Stimulated activated memory B cell treated with anti-CD40 and anti-IgM and Interleukin-4, amounts not matched to agents 10 μg/mL and 1 μg/mL and 100 μg/mL, for 72 hours (primary cell): ENCODE measurements at regions not wholly inside any gene's neighbourhood (a gene's known extent, or its start where the extent isn't known, plus 50 kb on each side); places are given as distances from the start of the nearest gene placed in this dataset.

ENCODE experiments used
- ATAC-seq: fragments of 150-1000 bp; cut with Tn5 transposase; 2 replicates; pipeline ENCODE4 v1.10.0; 2021
- H3K27ac Mint-ChIP-seq: one replicate; pipeline ENCODE4 v1.8.0; 2022; ENCODE audit warnings: mild to moderate bottlenecking, mixed read lengths
- H3K27me3 Mint-ChIP-seq: one replicate; pipeline ENCODE4 v1.8.0; 2022; ENCODE audit warnings: mixed read lengths
- H3K36me3 Mint-ChIP-seq: one replicate; pipeline ENCODE4 v1.8.0; 2022; ENCODE audit warnings: mixed read lengths
- H3K4me1 Mint-ChIP-seq: one replicate; pipeline ENCODE4 v1.8.0; 2022; ENCODE audit warnings: mixed read lengths
- H3K4me3 Mint-ChIP-seq: one replicate; pipeline ENCODE4 v1.8.0; 2022; ENCODE audit warnings: mild to moderate bottlenecking, moderate library complexity, mixed read lengths
- H3K9me3 Mint-ChIP-seq: one replicate; pipeline ENCODE4 v1.8.0; 2022; ENCODE audit warnings: mixed read lengths

DNA sequence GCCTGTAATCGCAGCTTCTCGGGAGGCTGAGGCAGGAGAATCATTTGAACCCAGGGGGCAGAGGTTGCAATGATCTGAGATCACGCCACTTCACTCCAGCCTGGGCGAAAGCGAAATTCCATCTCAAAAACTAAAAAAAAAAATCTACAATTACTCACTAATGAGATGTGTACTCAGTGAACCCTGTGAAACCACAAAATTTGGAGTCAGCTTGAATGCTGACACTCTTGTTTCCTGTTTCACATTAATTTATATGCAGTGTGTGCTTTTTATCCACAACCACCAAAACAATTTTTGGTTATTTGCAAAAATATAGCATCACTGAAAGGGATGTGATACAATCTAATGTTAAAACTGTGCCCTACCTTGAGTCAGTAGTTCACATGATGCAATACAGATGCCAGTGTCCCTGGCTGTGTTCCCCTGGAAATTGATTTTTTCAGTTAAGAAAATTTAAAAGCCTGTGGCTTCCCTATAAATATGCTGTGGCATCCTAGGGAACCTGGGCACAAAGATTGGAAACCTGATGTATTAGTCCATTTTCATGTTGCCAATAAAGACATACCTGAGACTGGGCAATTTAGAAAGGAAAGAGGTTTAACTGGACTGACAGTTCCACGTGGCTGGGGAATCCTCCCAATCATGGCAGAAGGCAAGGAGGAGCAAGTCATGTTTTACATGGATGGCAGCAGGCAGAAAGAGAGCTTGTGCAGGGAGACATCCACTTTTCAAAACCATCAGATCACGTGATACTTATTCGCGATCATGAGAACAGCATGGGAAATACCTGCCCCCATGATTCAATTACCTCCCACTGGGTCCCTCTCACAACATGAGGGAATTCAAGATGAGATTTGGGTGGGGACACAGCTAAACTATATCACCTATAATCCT is 337.5 kb upstream of the NT5C1B start:
- no peak for ATAC-seq
- H3K36me3 Mint-ChIP-seq = peaks cover 17% of the 10 kb centered on the region
- H3K9me3 Mint-ChIP-seq = peaks cover 3% of the 10 kb centered on the region
- no peaks in the 10 kb centered on the region for H3K4me1 Mint-ChIP-seq
- no peak overlapping the region for H3K4me3 Mint-ChIP-seq
- no peaks in the 10 kb centered on the region for H3K27me3 Mint-ChIP-seq
- H3K27ac Mint-ChIP-seq = no peak overlapping the region

DNA sequence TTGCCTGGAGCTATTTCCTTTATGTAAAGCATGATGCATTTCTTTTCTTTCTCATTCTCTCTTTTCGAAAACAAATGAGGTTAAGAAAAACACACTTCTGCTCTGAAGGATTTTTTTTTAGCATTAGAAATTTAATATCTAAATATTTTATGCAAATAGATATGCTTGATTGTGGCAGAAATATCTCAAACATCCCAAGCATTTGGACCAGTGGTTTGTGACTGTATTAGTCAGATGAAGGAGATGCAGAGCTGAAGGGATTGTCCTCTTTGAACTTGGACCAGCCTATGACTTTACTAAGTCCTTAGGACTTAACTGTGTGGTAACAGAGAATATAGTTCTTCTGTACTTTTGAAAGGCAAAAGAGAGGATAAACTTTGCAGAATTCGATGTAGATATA is 335.9 kb upstream of the NT5C1B start:
- Mint-ChIP-seq H3K27ac (no peak overlapping the region), H3K4me1 (no peaks in the 10 kb centered on the region), H3K4me3 (no peak overlapping the region), H3K36me3 (peaks cover 25% of the 10 kb centered on the region), H3K9me3 (peaks cover 5% of the 10 kb centered on the region), H3K27me3 (no peaks in the 10 kb centered on the region)
- ATAC-seq = no peak

DNA sequence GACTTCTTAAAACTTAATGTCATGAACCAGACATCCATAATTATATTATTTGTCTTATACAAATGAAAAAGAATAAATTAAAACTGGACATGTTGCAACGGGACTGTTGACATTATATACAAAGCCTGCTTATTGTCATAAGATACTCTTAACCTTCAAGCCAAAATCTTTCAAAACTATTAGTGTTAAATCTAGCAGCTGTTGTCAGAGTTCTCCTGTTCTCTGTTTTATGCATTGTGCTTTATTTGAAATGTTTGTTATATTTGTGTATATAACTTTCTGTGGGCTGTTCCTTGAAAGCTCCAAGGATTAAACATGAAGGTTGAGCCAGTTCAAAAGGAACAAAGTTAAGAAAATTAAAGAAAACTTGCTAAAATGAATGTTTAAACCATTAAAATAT is 335.5 kb upstream of the NT5C1B start:
- Mint-ChIP-seq H3K4me3 (no peak overlapping the region), H3K27me3 (no peaks in the 10 kb centered on the region), H3K27ac (no peak overlapping the region), H3K9me3 (peaks cover 5% of the 10 kb centered on the region), H3K4me1 (no peaks in the 10 kb centered on the region), H3K36me3 (peaks cover 25% of the 10 kb centered on the region)
- ATAC-seq = no peak

DNA sequence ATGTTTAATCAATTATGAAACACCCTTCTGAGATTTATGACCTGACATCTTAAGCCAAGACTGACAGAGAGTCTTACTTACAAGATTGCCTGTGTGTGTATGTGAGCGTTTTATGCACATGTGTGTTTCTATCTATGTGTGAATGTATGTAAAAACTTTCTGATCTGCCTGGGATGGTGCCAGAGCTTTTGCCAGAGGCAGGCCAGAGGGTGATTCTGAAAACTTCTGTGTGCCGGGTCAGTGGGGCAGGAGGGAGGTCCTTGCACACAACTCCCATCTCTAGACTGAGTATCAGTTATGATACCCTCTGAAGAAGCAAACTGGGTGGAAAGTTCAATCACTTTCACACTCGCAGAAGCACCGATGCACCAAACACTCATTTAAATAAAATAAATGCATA is 335.0 kb upstream of the NT5C1B start:
- Mint-ChIP-seq H3K36me3 (peaks cover 25% of the 10 kb centered on the region), H3K4me3 (no peak overlapping the region), H3K4me1 (no peaks in the 10 kb centered on the region), H3K9me3 (peaks cover 5% of the 10 kb centered on the region), H3K27ac (no peak overlapping the region), H3K27me3 (no peaks in the 10 kb centered on the region)
- ATAC-seq = no peak

DNA sequence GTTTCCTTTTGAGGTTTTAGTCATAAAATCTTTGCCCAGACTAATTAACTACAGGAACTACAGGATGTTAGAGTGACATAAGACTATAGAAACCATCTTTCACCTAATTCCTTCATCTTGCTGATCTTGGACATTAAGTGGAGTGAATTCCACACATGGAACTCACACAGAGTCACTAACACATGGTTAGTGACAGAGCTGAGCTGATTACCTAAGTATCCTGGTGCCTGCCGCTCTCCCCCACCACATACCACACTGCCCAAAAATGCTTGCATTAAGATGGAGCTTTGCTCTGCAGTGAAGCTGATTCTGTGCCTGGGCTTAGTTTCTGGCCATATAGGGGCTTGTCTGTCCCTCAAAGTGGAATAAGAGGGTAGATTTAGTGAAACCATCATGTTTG is 332.9 kb upstream of the NT5C1B start:
- peaks cover 5% of the 10 kb centered on the region for H3K9me3 Mint-ChIP-seq
- H3K27me3 Mint-ChIP-seq = no peaks in the 10 kb centered on the region
- H3K36me3 Mint-ChIP-seq = peaks cover 21% of the 10 kb centered on the region
- no peak overlapping the region for H3K27ac Mint-ChIP-seq
- H3K4me1 Mint-ChIP-seq = no peaks in the 10 kb centered on the region
- H3K4me3 Mint-ChIP-seq = no peak overlapping the region
- no peak for ATAC-seq

DNA sequence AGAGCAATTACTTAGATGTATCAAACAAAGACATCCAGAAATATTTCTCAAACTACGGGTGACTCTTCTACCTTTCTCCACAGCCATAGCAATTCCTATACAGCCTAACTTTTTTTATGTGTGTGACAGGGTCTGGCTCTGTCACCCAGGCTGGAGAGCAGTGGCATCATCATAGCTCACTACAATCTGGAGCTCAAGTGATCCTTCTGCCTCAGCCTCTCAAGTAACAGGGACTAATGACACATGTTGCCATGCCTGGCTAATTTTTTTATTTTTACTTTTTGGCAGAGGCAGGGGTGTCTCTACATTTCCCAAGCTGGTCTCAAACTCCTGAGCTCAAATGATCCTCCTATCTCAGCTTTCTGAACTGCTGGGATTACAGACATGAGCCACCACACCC is 328.9 kb upstream of the NT5C1B start:
- H3K4me3 Mint-ChIP-seq = no peak overlapping the region
- ATAC-seq = no peak

DNA sequence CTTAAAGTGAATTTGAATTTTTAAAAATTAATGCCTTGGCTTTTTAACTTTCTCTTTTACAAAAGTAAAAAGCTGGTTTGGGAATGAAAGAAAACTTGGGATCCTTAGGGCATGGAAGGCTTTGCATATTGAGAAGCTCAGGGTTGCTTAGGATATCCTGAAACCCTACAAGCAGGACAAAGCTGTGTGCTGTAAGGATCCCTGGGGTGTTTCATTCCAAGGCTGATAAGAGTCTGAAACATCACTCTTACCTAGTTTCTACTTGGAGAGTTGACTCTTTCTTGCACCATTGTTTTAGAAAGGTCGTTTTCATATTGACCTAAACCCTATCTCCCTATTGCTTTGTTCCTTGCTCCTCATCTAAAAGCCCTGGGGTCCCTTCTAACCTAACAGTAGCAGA is 325.9 kb upstream of the NT5C1B start:
- Mint-ChIP-seq H3K9me3 (peaks cover 6% of the 10 kb centered on the region), H3K27ac (no peak overlapping the region), H3K36me3 (no peaks in the 10 kb centered on the region), H3K4me3 (no peak overlapping the region), H3K4me1 (no peaks in the 10 kb centered on the region), H3K27me3 (no peaks in the 10 kb centered on the region)
- ATAC-seq = no peak

More for the DNA sequence above, 328.9 kb upstream of the NT5C1B start:
- Mint-ChIP-seq H3K4me1 (no peaks in the 10 kb centered on the region), H3K27ac (no peak overlapping the region), H3K9me3 (peaks cover 3% of the 10 kb centered on the region), H3K36me3 (peaks cover 15% of the 10 kb centered on the region), H3K27me3 (no peaks in the 10 kb centered on the region)

DNA sequence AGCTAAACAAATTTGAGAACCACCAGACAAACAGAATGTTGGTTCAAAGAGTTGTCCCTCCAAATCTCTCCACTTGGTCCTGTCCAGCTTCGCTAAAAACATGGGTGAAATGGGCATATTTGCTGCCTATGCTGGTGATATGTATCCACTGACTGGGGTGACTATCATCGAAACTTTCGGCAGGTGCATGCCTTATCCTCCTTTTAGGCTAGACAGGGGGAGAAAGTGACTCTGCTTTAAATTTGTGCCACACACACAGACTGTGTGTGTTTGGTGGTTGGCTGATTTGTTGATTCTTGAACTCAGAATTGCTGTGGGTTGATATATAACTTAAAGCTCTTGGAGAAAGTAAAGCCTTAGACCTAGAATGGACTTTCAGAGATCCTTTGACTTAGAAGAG is 324.1 kb upstream of the NT5C1B start:
- H3K36me3 Mint-ChIP-seq = no peaks in the 10 kb centered on the region
- no peak overlapping the region for H3K27ac Mint-ChIP-seq
- ATAC-seq = no peak
- no peaks in the 10 kb centered on the region for H3K27me3 Mint-ChIP-seq
- H3K9me3 Mint-ChIP-seq = peaks cover 6% of the 10 kb centered on the region
- no peak overlapping the region for H3K4me3 Mint-ChIP-seq
- H3K4me1 Mint-ChIP-seq = no peaks in the 10 kb centered on the region

DNA sequence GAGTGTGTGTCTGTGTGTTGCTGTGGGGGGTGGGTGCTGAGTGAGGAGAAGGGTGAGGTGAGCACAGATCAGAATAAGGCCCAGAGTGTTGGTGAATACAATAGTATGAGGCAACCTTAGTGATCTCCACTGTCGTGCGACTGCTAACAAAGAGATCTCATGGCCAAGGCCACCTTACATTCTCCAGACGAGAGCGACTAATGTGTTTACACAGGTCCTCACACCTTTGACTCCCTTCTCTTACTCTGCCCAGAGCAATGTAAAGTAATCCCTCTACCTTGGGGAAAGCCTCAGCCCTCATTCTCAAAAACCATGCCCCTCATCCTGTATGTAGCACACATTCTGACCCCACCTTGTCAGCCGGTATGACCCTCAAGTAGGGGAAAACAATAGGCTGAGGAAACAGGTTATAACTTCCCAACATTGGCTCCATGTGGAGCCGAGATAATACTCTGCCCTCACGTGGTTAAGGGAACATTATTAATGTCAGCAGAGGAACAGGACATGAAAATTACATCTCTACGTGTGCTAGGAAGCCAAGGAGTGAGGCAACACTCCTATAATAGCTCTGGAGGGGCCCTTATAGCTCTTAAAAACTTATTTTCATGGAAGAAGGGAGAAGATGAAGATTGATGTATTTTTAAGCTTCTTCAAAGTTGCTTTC is 323.0 kb upstream of the NT5C1B start:
- no peaks in the 10 kb centered on the region for H3K4me1 Mint-ChIP-seq
- no peak for ATAC-seq
- H3K36me3 Mint-ChIP-seq = no peaks in the 10 kb centered on the region
- H3K4me3 Mint-ChIP-seq = no peak overlapping the region
- peaks cover 3% of the 10 kb centered on the region for H3K27me3 Mint-ChIP-seq
- H3K27ac Mint-ChIP-seq = no peak overlapping the region
- peaks cover 6% of the 10 kb centered on the region for H3K9me3 Mint-ChIP-seq

DNA sequence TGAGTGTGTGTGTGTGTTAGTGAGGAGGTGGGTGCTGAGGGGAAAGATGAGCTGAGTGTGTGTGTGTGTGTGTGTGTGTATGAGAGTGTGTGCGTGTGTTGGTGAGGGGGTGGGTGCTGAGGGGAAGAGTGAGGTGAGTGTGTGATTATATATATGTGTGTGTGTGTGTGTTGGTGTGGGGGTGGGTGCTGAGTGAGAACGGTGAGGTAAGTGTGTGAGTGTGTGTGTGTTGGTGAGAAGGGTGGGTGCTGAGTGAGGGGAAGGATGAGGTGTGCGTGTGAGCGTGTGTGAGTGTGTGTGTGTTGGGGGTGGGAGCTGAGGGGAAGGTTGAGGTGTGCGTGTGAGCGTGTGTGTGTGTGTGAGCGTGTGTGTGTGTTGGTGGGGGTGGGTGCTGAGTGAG is 322.0 kb upstream of the NT5C1B start:
- Mint-ChIP-seq H3K4me1 (no peaks in the 10 kb centered on the region), H3K36me3 (peaks cover 6% of the 10 kb centered on the region), H3K9me3 (peaks cover 10% of the 10 kb centered on the region), H3K27ac (no peak overlapping the region), H3K4me3 (no peak overlapping the region), H3K27me3 (peaks cover 12% of the 10 kb centered on the region)
- no peak for ATAC-seq

DNA sequence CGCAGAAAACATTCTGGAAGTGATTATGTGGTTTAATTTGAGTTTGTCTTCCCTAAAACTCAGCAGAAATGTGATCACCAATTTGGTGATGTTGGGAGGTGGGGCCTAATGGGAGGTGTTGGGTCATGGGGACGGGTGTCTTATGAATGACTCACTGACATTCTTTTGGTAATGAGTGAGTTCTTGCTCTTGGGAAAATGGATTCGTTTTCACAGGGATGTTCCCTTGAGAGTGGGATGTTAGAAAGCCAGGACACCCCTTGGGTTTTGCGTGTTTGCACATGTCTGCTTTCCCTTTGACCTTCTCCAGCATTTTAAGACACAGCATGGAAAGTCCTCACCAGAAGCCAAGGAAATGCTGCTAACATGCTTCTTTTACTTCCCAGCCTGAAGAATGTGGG is 321.5 kb upstream of the NT5C1B start:
- H3K4me1 Mint-ChIP-seq = no peaks in the 10 kb centered on the region
- H3K27ac Mint-ChIP-seq = no peak overlapping the region
- no peak overlapping the region for H3K4me3 Mint-ChIP-seq

DNA sequence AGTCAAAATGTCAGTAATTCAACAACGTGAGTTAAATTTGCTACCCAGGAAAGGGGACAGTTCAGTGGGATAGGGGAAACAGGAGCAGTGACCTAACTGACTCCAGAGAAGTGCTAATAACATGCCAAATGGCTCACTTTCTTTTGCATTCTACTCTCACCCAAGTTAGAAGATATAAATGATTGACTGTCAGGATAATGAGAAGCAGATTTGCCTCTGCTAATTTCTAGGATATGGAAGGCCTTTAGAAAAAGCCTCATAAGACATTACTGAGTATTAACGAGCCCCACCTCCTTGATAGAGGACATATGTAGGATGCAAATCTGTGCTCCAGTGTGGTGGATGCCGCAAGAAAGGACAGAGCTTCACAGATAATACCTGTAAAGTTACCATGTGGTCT is 318.6 kb upstream of the NT5C1B start:
- Mint-ChIP-seq H3K9me3 (peaks cover 10% of the 10 kb centered on the region), H3K27ac (no peak overlapping the region), H3K4me3 (no peak overlapping the region), H3K36me3 (peaks cover 6% of the 10 kb centered on the region), H3K4me1 (peaks cover 8% of the 10 kb centered on the region), H3K27me3 (peaks cover 12% of the 10 kb centered on the region)
- ATAC-seq = no peak

More for the DNA sequence above, 321.5 kb upstream of the NT5C1B start:
- Mint-ChIP-seq H3K27me3 (peaks cover 12% of the 10 kb centered on the region), H3K36me3 (peaks cover 6% of the 10 kb centered on the region), H3K9me3 (peaks cover 10% of the 10 kb centered on the region)
- ATAC-seq = no peak

DNA sequence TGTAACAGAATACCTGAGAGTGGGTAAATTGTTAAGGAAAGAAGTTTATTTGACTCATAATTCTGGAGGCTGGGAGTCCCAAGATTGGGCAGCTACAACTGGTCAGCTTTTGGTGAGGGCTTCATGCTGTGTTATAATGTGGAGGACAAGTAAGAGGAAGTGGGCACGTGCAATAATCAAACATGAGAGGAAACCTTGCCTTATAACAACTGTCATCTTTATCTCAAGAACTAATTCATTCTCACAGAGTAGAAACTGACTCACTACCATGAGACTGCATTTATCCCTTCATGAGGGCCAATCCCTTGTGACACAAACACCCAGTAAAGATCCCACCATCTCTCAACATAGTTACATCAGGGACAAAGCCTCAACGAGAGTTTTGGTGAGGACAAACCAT is 318.1 kb upstream of the NT5C1B start:
- peaks cover 12% of the 10 kb centered on the region for H3K27me3 Mint-ChIP-seq
- no peak for ATAC-seq
- H3K4me3 Mint-ChIP-seq = no peak overlapping the region
- H3K9me3 Mint-ChIP-seq = peaks cover 10% of the 10 kb centered on the region
- peaks cover 6% of the 10 kb centered on the region for H3K36me3 Mint-ChIP-seq
- H3K27ac Mint-ChIP-seq = no peak overlapping the region
- peaks cover 8% of the 10 kb centered on the region for H3K4me1 Mint-ChIP-seq

DNA sequence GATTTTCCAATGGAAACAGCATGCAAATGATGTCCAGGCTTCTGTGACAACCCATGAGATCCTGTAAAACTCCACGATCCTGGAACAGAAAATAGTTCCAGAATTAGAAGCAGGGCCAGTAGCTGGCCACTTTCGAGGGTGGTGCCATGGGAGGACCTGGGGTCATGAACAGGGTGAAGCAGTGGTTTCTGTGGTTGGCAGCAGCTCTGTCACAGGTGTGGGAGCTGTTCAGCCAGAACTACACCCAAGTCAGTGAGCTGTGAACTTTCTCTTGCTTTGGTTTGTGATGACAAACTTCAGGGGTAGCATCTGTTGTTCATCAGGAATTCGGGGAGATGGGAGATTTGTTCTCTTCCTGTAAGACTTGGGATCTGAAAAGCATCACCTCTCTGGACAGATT is 314.4 kb upstream of the NT5C1B start:
- Mint-ChIP-seq H3K4me3 (no peak overlapping the region), H3K27me3 (peaks cover 17% of the 10 kb centered on the region), H3K27ac (no peak overlapping the region), H3K4me1 (peaks cover 8% of the 10 kb centered on the region), H3K36me3 (peaks cover 6% of the 10 kb centered on the region), H3K9me3 (peaks cover 4% of the 10 kb centered on the region)
- peak; percentile 90 for ATAC-seq

DNA sequence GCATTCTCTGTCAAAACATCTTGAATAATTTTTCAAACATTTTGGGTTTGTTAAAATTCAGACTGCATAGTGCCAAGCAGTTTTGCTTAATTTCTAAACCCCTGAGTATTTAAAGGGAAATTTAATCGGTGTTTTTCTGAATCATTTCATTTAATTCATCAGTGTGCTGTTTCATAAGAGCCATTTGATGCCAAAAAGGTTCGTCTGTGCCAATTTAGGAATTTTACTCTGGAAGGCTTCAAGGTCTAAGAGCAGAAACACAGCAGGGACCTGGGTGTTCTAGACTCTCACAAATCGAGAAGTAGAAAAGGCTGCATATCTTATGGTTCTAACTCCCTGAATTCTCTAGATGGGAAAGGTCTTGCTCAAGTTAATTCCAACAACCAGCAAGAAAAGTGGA is 311.9 kb upstream of the NT5C1B start:
- H3K4me3 Mint-ChIP-seq = no peak overlapping the region
- H3K36me3 Mint-ChIP-seq = no peaks in the 10 kb centered on the region
- peaks cover 10% of the 10 kb centered on the region for H3K27me3 Mint-ChIP-seq
- H3K27ac Mint-ChIP-seq = no peak overlapping the region
- peaks cover 8% of the 10 kb centered on the region for H3K4me1 Mint-ChIP-seq
- no peaks in the 10 kb centered on the region for H3K9me3 Mint-ChIP-seq
- ATAC-seq = no peak

DNA sequence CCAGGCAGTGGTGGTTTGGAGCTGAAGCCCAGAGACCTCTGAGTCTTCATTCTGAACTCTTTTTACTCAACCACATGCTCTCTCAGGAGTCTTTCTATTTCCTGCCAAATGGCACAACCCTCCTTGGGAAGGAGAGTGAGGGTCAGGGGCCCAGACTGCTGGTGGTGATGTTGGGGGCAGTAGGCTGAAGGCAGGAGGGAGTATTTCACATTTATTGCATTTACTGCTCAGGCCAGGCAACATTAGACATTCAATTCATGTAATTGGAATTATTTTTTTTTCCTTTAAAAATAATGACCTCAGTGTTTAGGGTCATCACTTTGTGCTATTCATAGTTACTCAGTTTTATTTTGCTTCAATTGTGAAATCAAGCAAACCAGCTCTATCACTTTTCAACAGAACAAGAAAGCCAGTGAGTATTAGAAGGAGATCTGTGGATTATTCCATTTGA is 311.3 kb upstream of the NT5C1B start:
- Mint-ChIP-seq H3K4me1 (peaks cover 8% of the 10 kb centered on the region), H3K36me3 (no peaks in the 10 kb centered on the region), H3K9me3 (no peaks in the 10 kb centered on the region), H3K4me3 (no peak overlapping the region), H3K27me3 (peaks cover 10% of the 10 kb centered on the region), H3K27ac (no peak overlapping the region)
- ATAC-seq = no peak
